Lower lobe of right lung (tissue), 2 donors: ENCODE measurements at regions not wholly inside any gene's neighbourhood (a gene's known extent, or its start where the extent isn't known, plus 50 kb on each side); places are given as distances from the start of the nearest gene placed in this dataset.
"Not testable (repeated sequence)": the region's sequence is repeated elsewhere in the genome, so short reads cannot be mapped to it uniquely, and the experiment has no call there.

ENCODE experiments used
- ATAC-seq, 2 donors: fragments of 200-7000 bp; cut with Tn5 transposase; one replicate each; pipeline ENCODE4 v1.9.1; 2020 to 2022; ENCODE audit warnings: mild to moderate bottlenecking in 2 of 2, moderate library complexity in 2 of 2
- DNase-seq: peaks from one replicate; pipeline ENCODE4 v3.0.0-alpha.2; 2020
- H3K27ac ChIP-seq: fragments of 200-600 bp; one replicate; pipeline ENCODE4 v1.8.0; 2022
- H3K27me3 ChIP-seq: fragments of 200-600 bp; one replicate; pipeline ENCODE4 v1.8.0; 2022; ENCODE audit warnings: low read depth
- H3K36me3 ChIP-seq: fragments of 200-600 bp; one replicate; pipeline ENCODE4 v1.8.0; 2022; ENCODE audit warnings: mild to moderate bottlenecking
- H3K4me1 ChIP-seq: fragments of 200-600 bp; one replicate; pipeline ENCODE4 v1.8.0; 2022
- H3K4me3 ChIP-seq: fragments of 200-600 bp; one replicate; pipeline ENCODE4 v1.8.0; 2022; ENCODE audit warnings: mild to moderate bottlenecking
- H3K9me3 ChIP-seq: fragments of 200-600 bp; one replicate; pipeline ENCODE4 v1.8.0; 2022
- CTCF ChIP-seq: fragments of 200-600 bp; IDR thresholded peaks from one replicate; pipeline ENCODE4 v1.8.0; 2022; ENCODE audit warnings: antibody characterized with exemption, mild to moderate bottlenecking
- intact Hi-C: fragments of 100-400 bp; cut with DNase I; formaldehyde crosslinking; loops from one replicate; pipeline ENCODE4 v1.11.0; 2022
- donor health status: DM: no; HTN: yes; CAD: no; lungs with severe emphysema.

- no peak overlapping the region for H3K27ac ChIP-seq
- no peaks in the 10 kb centered on the region for H3K27me3 ChIP-seq
- ATAC-seq (no peak), DNase-seq (no peak)
- intact Hi-C loops = no loop called here
- no peaks in the 10 kb centered on the region for H3K9me3 ChIP-seq
- TF ChIP-seq CTCF = no peak
- no peaks in the 10 kb centered on the region for H3K4me1 ChIP-seq
- H3K36me3 ChIP-seq = no peaks in the 10 kb centered on the region
- H3K4me3 ChIP-seq = no peak overlapping the region
These were observed 713.4 kb downstream of the CDH18 start for GRCh38 chr5:19274578-19274977.

GRCh38 chr5:19285286-19285685, 702.7 kb downstream of the CDH18 start:
- no peak for TF ChIP-seq CTCF
- no peaks in the 10 kb centered on the region for H3K27me3 ChIP-seq
- intact Hi-C loops = no loop called here

GRCh38 chr5:19287548-19288277, 700.3 kb downstream of the CDH18 start:
- H3K27ac ChIP-seq, ATAC-seq, H3K4me1 ChIP-seq, H3K9me3 ChIP-seq, H3K27me3 ChIP-seq, intact Hi-C loops, H3K36me3 ChIP-seq, H3K4me3 ChIP-seq, DNase-seq: not testable (repeated sequence)

More at GRCh38 chr5:19285286-19285685, 702.7 kb downstream of the CDH18 start:
- peaks cover 8% of the 10 kb centered on the region for H3K9me3 ChIP-seq
- DNase-seq = no peak
- ATAC-seq = no peak
- no peak overlapping the region for H3K27ac ChIP-seq
- no peak overlapping the region for H3K4me3 ChIP-seq
- H3K4me1 ChIP-seq = no peaks in the 10 kb centered on the region
- no peaks in the 10 kb centered on the region for H3K36me3 ChIP-seq

- H3K27me3 ChIP-seq, H3K9me3 ChIP-seq, ATAC-seq, DNase-seq, intact Hi-C loops, H3K27ac ChIP-seq, H3K4me3 ChIP-seq, H3K36me3 ChIP-seq, H3K4me1 ChIP-seq: not testable (repeated sequence)
These were observed 699.7 kb downstream of the CDH18 start for GRCh38 chr5:19288311-19288710.

- H3K36me3 ChIP-seq = no peaks in the 10 kb centered on the region
- TF ChIP-seq CTCF = no peak
- intact Hi-C loops = no loop called here
- no peaks in the 10 kb centered on the region for H3K4me1 ChIP-seq
- ATAC-seq (no peak), DNase-seq (no peak)
- no peaks in the 10 kb centered on the region for H3K27me3 ChIP-seq
- no peaks in the 10 kb centered on the region for H3K9me3 ChIP-seq
- no peak overlapping the region for H3K4me3 ChIP-seq
- no peak overlapping the region for H3K27ac ChIP-seq
These were observed 690.1 kb downstream of the CDH18 start for GRCh38 chr5:19297934-19298333.

GRCh38 chr5:19301271-19301670, 686.7 kb downstream of the CDH18 start:
- H3K4me1 ChIP-seq = no peaks in the 10 kb centered on the region
- no peaks in the 10 kb centered on the region for H3K27me3 ChIP-seq
- no peak for TF ChIP-seq CTCF

More at GRCh38 chr5:19301271-19301670, 686.7 kb downstream of the CDH18 start:
- ATAC-seq (no peak), DNase-seq (no peak)
- intact Hi-C loops = no loop called here
- H3K27ac ChIP-seq = no peak overlapping the region
- no peaks in the 10 kb centered on the region for H3K36me3 ChIP-seq
- H3K9me3 ChIP-seq = no peaks in the 10 kb centered on the region
- H3K4me3 ChIP-seq = no peak overlapping the region
